A549 (cell line): ENCODE measurements at regions not wholly inside any gene's neighbourhood (a gene's known extent, or its start where the extent isn't known, plus 50 kb on each side); places are given as distances from the start of the nearest gene placed in this dataset.

Experiments
- ATAC-seq, 2 experiments: fragments of 200-7000 bp in 1 of 2; fragments of >200 bp in 1 of 2; cut with Nextera tagmentation in 1 of 2; cut with Tn5 transposase in 1 of 2; 3 replicates each; pipeline versions ENCODE4 v1.8.0 to v1.9.1; 2018 to 2020; ENCODE audit warnings: mild to moderate bottlenecking in 1 of 2, moderate library complexity in 1 of 2
- CTCF ChIA-PET: fragments of 300-600 bp; sonication (Branson Sonifier 250); formaldehyde crosslinking; extraction: SDS; loops from one replicate; lab custom pipeline; 2021; ENCODE audit warnings: antibody characterized with exemption, inconsistent platforms; lab: Yijun Ruan, JAX
- POLR2A ChIA-PET: fragments of 350-600 bp; formaldehyde crosslinking; extraction: SDS; loops from one replicate; lab custom pipeline; 2021; ENCODE audit warnings: antibody characterized with exemption, inconsistent platforms; lab: Yijun Ruan, JAX
- DNase-seq, 2 experiments: peaks; one replicate each; pipeline versions ENCODE4 v3.0.0 to v3.0.0-alpha.2; 2011 to 2016; ENCODE audit warnings: low read depth in 1 of 2, low spot score in 1 of 2
- FAIRE-seq: peaks from 2 replicates; lab custom pipeline; 2011; peaks lifted over from hg19 to GRCh38; lab: Jason Lieb, UNC
- H3K27ac ChIP-seq, 2 experiments: fragments of >200 bp; sonication (Bioruptor Twin); formaldehyde crosslinking; 3 replicates each; pipeline ENCODE4 v1.5.1; 2016 to 2017
- H3K4me1 ChIP-seq: fragments of >200 bp; sonication (Bioruptor Twin); formaldehyde crosslinking; 3 replicates; pipeline ENCODE4 v1.6.1; 2016
- H3K4me2 ChIP-seq: fragments of >200 bp; sonication (Bioruptor Twin); formaldehyde crosslinking; 3 replicates; pipeline ENCODE4 v1.6.1; 2016
- H3K4me3 ChIP-seq: fragments of >200 bp; sonication (Bioruptor Twin); formaldehyde crosslinking; 3 replicates; pipeline ENCODE4 v1.5.1; 2016
- H3K9me3 ChIP-seq: fragments of >200 bp; sonication (Bioruptor Twin); formaldehyde crosslinking; 3 replicates; pipeline ENCODE4 v1.6.1; 2016
- BHLHE40 ChIP-seq: IDR thresholded peaks from 2 replicates; pipeline ENCODE4 v1.6.1; 2012; ENCODE audit warnings: low read depth, low read length, inconsistent platforms
- CHD4 ChIP-seq: fragments of 200-600 bp; sonication (generic); IDR thresholded peaks from 2 replicates; pipeline ENCODE4 v1.6.1; 2016; ENCODE audit warnings: antibody characterized with exemption, mild to moderate bottlenecking, borderline replicate concordance
- KDM1A ChIP-seq: fragments of 200-600 bp; sonication (generic); IDR thresholded peaks from 2 replicates; pipeline ENCODE4 v1.6.1; 2016; ENCODE audit warnings: low read depth, mild to moderate bottlenecking
- KDM5A ChIP-seq: fragments of 200-600 bp; sonication (generic); IDR thresholded peaks from 2 replicates; pipeline ENCODE4 v1.6.1; 2016; ENCODE audit warnings: antibody characterized with exemption, mild to moderate bottlenecking
- MAZ ChIP-seq: fragments of 150-350 bp; IDR thresholded peaks from 2 replicates; pipeline ENCODE4 v1.6.1; 2014; ENCODE audit warnings: antibody characterized with exemption, low read depth, low read length, borderline replicate concordance
- NFE2L2 ChIP-seq: fragments of 150-350 bp; conservative IDR thresholded peaks from 2 replicates; pipeline ENCODE4 v1.6.1; 2014; ENCODE audit warnings: low read length
- PHF8 ChIP-seq: fragments of 200-600 bp; sonication (generic); IDR thresholded peaks from 2 replicates; pipeline ENCODE4 v1.6.1; 2016; ENCODE audit warnings: low read depth, mild to moderate bottlenecking, antibody characterized with exemption, moderate library complexity, borderline replicate concordance
- POLR2AphosphoS2 ChIP-seq: conservative IDR thresholded peaks from 2 replicates; pipeline ENCODE4 v1.6.1; 2012; ENCODE audit warnings: low read length, improper control_type of control experiment, inconsistent platforms
- RCOR1 ChIP-seq: fragments of 150-350 bp; IDR thresholded peaks from 2 replicates; pipeline ENCODE4 v1.6.1; 2014; ENCODE audit warnings: antibody characterized with exemption, low read length, low read depth
- RFX5 ChIP-seq: fragments of 450-650 bp; IDR thresholded peaks from 2 replicates; pipeline ENCODE4 v1.7.1; 2014; ENCODE audit warnings: antibody characterized with exemption, mild to moderate bottlenecking, moderate library complexity
- SMC3 ChIP-seq: fragments of >200 bp; sonication (Bioruptor Twin); formaldehyde crosslinking; IDR thresholded peaks from 3 replicates; pipeline ENCODE4 v1.6.1; 2018; ENCODE audit warnings: inconsistent platforms
- ZC3H11A ChIP-seq: fragments of 450-650 bp; IDR thresholded peaks from 2 replicates; pipeline ENCODE4 v1.6.1; 2014; ENCODE audit warnings: antibody characterized with exemption, mild to moderate bottlenecking
- WGBS: methylation state at CpG from one replicate; pipeline ENCODE4 v1.1.6; 2017; ENCODE audit errors: missing lambda C conversion rate; 5-methylcytosine and 5-hydroxymethylcytosine counted together
- TF ChIP-seq, protein P1 (sequence below): fragments of 450-650 bp; IDR thresholded peaks from 2 replicates; pipeline ENCODE4 v1.6.1; 2014; ENCODE audit warnings: antibody characterized with exemption
- TF ChIP-seq, protein P2 (sequence below): fragments of >200 bp; sonication (Bioruptor Twin); formaldehyde crosslinking; IDR thresholded peaks from 3 replicates; pipeline ENCODE4 v1.6.1; 2016
- TF ChIP-seq, protein P3 (sequence below): fragments of 200-600 bp; sonication (generic); IDR thresholded peaks from 2 replicates; pipeline ENCODE4 v1.6.1; 2016; ENCODE audit warnings: antibody characterized with exemption, mild to moderate bottlenecking, moderate library complexity
- TF ChIP-seq, protein P4 (sequence below): fragments of >200 bp; sonication (Bioruptor Twin); formaldehyde crosslinking; IDR thresholded peaks from 3 replicates; pipeline ENCODE4 v1.5.1; 2016
- TF ChIP-seq, protein P5 (sequence below): IDR thresholded peaks from 2 replicates; pipeline ENCODE4 v1.6.1; 2012; ENCODE audit warnings: low read depth, borderline replicate concordance
- TF ChIP-seq, protein P6 (sequence below): fragments of 250-450 bp; sonication (Bioruptor Pico); IDR thresholded peaks from 2 replicates; pipeline ENCODE4 v1.5.0; 2020; ENCODE audit warnings: low read depth, mild to moderate bottlenecking, moderate library complexity

DNA sequence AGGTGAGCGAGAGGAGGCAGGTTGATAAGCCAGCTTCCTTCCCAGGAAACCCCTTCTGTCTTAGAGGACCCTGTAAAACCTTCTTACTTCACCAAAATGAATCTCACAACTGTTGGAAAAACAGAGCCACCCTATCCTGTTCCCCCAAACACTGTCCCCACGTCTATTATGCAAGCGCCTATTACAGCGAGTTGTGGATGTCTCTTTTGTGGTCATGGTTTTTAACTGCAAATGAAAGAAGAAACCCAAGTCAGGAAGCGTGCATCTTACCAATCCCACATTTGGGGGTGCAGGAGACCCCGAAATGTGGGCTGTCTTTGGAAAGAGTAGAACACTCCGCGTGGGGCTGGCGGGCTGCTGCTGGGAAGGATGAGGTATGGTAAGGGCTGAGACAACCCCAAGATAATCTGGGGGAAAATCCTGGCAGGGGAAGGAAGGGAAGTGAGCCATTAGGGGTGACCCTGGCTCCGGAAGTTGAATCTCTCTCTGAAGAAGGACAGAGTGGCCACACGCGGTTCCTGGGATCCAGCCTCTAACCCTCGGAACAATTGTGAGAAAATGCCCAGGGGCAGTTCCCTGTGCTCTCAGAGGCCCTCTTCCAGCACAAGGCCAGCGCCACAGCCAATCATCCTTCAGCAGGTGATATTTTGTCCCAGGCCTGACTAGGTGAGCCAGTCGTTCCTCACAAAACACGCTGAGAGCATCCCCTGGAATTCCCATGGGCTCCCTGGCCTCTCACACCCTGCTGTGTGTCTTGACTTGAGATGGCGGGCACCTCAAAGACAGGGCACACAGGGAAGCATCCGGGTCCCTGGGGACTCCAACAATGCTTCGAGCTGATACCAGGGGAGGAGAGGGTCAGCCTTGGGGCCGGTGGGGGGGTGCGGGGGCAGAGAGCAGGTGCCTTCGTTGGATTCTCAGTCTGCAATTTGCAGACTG lies 168.5 kb upstream of the IRF2BP2 start:
- FAIRE-seq (no peak), ATAC-seq (peak in 1 of 2 experiments; percentile 8; a peak in 2 of 6 replicates), DNase-seq (peak in 1 of 2 experiments; percentile 25)
- no peak overlapping the region for H3K4me2 ChIP-seq
- ChIA-PET CTCF (interaction anchor here (0.7 to 1.5 kb wide), 3 partner anchors 55 to 315 kb away, joined by 3 to 5 read pairs (median 3); no protein-coding TSS in a partner anchor), POLR2A (no interaction called here)
- peaks cover 10% of the 10 kb centered on the region; the same call in 2 of the 3 replicates for H3K9me3 ChIP-seq
- H3K27ac ChIP-seq: no peak overlapping the region
- TF ChIP-seq, protein P1, sequence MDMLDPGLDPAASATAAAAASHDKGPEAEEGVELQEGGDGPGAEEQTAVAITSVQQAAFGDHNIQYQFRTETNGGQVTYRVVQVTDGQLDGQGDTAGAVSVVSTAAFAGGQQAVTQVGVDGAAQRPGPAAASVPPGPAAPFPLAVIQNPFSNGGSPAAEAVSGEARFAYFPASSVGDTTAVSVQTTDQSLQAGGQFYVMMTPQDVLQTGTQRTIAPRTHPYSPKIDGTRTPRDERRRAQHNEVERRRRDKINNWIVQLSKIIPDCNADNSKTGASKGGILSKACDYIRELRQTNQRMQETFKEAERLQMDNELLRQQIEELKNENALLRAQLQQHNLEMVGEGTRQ: no peak
- TF ChIP-seq, protein P2, sequence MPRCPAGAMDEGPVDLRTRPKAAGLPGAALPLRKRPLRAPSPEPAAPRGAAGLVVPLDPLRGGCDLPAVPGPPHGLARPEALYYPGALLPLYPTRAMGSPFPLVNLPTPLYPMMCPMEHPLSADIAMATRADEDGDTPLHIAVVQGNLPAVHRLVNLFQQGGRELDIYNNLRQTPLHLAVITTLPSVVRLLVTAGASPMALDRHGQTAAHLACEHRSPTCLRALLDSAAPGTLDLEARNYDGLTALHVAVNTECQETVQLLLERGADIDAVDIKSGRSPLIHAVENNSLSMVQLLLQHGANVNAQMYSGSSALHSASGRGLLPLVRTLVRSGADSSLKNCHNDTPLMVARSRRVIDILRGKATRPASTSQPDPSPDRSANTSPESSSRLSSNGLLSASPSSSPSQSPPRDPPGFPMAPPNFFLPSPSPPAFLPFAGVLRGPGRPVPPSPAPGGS: no peak
- no peak for TF ChIP-seq POLR2AphosphoS2
- no peak for TF ChIP-seq RCOR1
- no peak for TF ChIP-seq KDM1A
- TF ChIP-seq, protein P3, sequence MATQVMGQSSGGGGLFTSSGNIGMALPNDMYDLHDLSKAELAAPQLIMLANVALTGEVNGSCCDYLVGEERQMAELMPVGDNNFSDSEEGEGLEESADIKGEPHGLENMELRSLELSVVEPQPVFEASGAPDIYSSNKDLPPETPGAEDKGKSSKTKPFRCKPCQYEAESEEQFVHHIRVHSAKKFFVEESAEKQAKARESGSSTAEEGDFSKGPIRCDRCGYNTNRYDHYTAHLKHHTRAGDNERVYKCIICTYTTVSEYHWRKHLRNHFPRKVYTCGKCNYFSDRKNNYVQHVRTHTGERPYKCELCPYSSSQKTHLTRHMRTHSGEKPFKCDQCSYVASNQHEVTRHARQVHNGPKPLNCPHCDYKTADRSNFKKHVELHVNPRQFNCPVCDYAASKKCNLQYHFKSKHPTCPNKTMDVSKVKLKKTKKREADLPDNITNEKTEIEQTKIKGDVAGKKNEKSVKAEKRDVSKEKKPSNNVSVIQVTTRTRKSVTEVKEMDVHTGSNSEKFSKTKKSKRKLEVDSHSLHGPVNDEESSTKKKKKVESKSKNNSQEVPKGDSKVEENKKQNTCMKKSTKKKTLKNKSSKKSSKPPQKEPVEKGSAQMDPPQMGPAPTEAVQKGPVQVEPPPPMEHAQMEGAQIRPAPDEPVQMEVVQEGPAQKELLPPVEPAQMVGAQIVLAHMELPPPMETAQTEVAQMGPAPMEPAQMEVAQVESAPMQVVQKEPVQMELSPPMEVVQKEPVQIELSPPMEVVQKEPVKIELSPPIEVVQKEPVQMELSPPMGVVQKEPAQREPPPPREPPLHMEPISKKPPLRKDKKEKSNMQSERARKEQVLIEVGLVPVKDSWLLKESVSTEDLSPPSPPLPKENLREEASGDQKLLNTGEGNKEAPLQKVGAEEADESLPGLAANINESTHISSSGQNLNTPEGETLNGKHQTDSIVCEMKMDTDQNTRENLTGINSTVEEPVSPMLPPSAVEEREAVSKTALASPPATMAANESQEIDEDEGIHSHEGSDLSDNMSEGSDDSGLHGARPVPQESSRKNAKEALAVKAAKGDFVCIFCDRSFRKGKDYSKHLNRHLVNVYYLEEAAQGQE: no peak
- TF ChIP-seq, protein P4, sequence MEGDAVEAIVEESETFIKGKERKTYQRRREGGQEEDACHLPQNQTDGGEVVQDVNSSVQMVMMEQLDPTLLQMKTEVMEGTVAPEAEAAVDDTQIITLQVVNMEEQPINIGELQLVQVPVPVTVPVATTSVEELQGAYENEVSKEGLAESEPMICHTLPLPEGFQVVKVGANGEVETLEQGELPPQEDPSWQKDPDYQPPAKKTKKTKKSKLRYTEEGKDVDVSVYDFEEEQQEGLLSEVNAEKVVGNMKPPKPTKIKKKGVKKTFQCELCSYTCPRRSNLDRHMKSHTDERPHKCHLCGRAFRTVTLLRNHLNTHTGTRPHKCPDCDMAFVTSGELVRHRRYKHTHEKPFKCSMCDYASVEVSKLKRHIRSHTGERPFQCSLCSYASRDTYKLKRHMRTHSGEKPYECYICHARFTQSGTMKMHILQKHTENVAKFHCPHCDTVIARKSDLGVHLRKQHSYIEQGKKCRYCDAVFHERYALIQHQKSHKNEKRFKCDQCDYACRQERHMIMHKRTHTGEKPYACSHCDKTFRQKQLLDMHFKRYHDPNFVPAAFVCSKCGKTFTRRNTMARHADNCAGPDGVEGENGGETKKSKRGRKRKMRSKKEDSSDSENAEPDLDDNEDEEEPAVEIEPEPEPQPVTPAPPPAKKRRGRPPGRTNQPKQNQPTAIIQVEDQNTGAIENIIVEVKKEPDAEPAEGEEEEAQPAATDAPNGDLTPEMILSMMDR: no peak
- no peak for TF ChIP-seq CHD4
- no peak for TF ChIP-seq MAZ
- TF ChIP-seq KDM5A: no peak
- TF ChIP-seq SMC3: no peak
- TF ChIP-seq, protein P5, sequence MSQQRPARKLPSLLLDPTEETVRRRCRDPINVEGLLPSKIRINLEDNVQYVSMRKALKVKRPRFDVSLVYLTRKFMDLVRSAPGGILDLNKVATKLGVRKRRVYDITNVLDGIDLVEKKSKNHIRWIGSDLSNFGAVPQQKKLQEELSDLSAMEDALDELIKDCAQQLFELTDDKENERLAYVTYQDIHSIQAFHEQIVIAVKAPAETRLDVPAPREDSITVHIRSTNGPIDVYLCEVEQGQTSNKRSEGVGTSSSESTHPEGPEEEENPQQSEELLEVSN: no peak
- no peak for TF ChIP-seq BHLHE40
- TF ChIP-seq ZC3H11A: no peak
- no peaks in the 10 kb centered on the region for H3K4me1 ChIP-seq
- WGBS: 71% methylated on average over 22 of the region's 22 CpGs
- H3K4me3 ChIP-seq: no peak overlapping the region

DNA sequence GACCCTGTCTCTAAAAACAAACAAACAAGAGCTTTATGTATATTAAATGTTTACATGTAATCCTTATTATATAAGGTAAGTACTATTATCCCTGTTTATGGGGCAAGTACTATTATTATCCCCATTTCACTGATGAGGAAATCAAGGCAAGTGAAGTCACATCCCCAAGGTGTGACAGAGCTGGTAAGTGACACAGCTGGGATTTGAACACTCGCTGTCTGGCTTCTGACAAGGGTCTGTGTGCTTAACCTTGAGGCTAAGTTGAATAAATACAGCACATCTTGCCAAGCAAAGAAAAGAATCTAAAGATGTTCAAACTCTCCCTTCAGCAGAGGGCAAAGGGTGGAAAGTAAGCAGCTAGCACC lies 167.9 kb upstream of the IRF2BP2 start:
- H3K4me1 ChIP-seq: peaks cover 2% of the 10 kb centered on the region
- CTCF ChIA-PET: interaction anchor here (0.7 kb wide), 1 partner anchor 54 kb away, joined by 3 read pairs; no protein-coding TSS in a partner anchor
- no peak overlapping the region for H3K27ac ChIP-seq
- POLR2A ChIA-PET: no interaction called here
- no peak for ATAC-seq
- no peak overlapping the region for H3K4me3 ChIP-seq
- 80% methylated on average over 1 of the region's 1 CpG for WGBS
- no peak for FAIRE-seq
- no peak for DNase-seq
- H3K9me3 ChIP-seq: peaks cover 10% of the 10 kb centered on the region; the same call in 2 of the 3 replicates
- TF ChIP-seq NFE2L2 (no peak), PHF8 (no peak), RFX5 (no peak)
- TF ChIP-seq, protein P1: no peak
- TF ChIP-seq, protein P6, sequence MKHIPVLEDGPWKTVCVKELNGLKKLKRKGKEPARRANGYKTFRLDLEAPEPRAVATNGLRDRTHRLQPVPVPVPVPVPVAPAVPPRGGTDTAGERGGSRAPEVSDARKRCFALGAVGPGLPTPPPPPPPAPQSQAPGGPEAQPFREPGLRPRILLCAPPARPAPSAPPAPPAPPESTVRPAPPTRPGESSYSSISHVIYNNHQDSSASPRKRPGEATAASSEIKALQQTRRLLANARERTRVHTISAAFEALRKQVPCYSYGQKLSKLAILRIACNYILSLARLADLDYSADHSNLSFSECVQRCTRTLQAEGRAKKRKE: no peak
- TF ChIP-seq, protein P4: no peak
- H3K4me2 ChIP-seq: no peak overlapping the region
